T-helper 1 cell treated with Interleukin-12 subunit alpha and Interleukin-12 subunit beta and Interleukin-4 antibody, amounts not matched to agents 30 ng/mL and 1 ng/mL, for 36 hours (primary cell): ENCODE measurements at regions not wholly inside any gene's neighbourhood (a gene's known extent, or its start where the extent isn't known, plus 50 kb on each side); places are given as distances from the start of the nearest gene placed in this dataset.

Experiments
- intact Hi-C: fragments of 100-400 bp; cut with micrococcal nuclease; formaldehyde crosslinking; loops from one replicate; pipeline ENCODE4 v1.15.1; 2024

DNA sequence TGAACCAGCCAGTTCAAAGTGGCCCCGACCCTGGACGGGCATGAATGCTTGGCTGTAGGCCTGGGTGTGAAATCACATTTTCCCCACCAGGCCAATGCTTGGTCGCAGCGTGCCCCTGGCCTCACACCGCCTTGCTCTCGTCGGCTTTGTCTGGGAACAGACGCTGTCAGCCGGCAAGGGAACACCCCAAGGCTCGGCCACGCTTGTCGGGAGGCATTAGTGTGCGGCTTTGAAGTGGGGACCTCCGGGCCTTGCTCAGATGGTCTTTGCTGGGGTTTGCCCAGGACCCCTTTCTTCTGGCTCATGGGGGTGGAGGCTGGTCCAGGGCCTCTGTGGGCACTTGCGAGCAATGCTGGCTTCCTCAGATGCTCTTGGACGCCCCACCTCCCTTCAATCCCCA lies 79.1 kb downstream of the INHBB start:
- intact Hi-C loops: no loop called here

DNA sequence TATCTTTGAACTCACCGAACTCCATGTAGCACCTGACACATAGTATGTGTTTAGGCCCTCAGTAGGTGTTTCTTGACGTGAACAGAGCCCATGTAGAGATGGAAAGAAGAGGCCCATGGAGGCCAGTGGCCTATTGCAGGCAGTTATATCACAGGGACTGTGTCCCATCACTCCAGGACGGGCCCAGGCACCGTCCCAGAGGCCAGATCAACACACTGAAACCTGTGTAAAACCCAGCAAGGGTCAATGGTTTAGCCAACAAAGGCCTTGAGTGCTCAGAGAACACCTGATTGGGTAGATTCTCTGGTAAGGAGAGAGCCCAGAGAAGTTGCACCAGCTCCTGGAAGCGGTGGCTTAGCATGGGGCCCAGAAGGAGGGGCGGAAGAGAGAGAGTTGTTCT lies 82.8 kb downstream of the INHBB start:
- intact Hi-C loops: no loop called here

DNA sequence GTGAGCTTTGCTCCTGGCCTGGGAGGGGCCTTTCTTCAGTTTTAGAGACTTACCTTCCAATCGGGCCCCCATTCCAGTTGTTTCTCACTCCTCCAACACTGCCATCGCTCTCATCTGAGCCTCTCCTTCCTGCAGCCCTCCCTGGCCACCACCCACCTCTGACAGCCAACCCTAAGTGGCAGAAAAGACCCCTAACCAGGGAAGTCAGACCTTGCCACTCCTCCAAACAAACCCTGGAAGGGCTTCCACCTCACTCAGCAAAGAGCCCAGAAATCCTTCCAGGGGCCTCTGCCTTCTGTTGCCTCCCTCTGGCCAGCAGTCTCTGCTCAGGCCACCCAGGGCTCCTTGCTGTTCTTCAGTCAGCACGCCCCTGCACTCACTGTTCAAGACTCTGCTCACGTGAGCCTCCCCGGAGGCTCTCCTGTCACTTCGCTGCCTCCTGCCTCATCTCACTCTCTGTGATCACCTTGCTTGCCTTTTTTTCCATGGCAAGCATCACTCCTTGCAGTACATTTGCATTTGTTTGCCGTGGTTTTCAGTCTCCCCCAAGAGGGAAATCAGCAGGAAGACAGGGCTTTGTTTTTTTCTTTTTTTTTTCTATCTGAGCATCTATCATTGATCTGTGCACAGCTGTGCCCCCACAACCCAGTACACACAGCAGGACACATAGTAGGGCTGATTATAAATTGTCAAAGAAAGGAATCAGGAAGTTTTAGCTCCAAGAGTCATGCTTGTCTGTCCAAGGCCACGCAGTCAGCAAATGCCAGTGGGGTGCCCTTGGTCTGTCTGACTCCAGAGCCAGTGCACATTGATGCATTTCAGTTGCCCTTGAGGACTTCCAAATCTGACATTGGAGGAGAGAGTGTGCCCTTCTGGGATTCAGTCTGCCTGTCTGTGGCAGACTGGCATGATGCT lies 83.9 kb downstream of the INHBB start:
- intact Hi-C loops: no loop called here

DNA sequence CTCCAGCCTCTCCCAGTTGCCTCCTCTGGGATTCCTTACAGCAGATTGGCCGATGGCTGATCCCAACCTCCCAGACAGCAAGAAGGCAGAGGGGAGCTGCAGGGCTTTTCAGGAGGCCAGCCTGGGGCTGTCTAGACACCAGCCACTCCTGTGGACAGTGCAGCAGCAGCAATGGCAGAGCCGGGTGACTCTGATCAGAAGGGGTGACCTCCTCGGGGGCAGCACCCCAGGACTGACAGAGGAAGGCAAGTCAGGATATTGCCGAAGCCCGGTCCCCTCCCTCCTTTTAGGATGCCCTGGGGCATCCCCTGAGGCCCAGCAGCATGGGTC lies 84.5 kb downstream of the INHBB start:
- intact Hi-C loops: no loop called here

DNA sequence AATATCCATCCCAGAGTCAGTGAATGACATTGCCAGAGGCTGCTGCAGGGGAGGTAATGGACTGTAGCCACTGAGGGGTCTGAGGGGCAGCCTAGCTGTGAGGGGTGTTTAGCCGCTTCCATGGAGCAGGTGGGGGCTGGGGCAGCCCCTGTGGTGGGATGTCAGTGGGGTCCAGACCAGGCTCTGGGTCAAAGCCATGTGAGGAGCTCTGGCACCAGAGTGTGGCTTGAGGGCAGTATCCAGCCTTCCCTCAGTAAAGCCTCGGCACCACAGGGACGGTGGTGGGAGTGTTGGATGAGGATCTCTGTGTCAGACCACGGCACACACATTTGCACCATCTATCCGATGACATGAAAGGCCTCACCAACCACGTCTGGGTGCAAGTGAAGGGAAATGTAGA lies 85.0 kb downstream of the INHBB start:
- intact Hi-C loops: no loop called here

DNA sequence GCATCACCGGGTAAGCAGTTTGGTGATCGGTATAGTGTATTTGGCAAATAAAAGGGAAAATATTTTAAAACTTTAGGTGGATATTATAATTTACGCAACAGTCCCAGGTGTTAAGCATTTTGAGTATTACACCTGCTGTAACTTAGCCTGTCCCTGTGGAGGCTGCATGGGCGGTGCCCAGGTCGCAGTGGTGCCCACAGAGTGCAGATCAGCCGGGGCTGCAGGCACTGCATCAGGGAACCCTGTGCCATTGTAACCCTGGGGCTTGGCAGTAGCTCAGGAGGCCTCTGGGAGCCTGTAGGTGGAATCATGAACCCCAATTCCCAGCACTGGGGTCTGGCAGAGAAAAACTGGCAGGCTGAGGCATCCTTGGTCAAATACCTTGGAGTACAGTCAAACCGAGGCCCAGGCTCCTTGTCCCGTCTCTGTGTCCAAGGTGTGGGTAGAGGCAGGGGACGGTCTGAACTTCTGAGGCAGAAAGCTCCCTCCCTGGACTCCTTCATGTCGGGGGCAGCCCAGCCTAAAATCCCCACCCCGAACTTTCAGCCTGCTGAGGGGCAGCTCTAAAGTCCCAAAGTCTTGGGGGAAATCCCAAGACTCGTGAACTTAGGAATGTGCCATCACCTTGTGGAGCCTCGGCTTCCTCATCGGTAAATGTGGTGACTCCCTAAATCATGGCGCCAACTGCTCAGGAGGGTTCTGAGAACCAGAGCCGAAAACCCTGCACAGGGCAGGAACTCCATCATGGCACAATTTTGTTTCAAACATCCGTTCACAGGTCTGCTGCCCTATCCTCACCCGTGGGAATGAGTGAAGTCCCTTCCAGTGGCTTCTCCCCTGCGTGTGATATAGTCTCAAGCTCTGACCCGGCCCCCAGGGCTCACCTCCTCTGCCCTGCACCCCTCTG lies 85.7 kb downstream of the INHBB start:
- intact Hi-C loops: no loop called here

DNA sequence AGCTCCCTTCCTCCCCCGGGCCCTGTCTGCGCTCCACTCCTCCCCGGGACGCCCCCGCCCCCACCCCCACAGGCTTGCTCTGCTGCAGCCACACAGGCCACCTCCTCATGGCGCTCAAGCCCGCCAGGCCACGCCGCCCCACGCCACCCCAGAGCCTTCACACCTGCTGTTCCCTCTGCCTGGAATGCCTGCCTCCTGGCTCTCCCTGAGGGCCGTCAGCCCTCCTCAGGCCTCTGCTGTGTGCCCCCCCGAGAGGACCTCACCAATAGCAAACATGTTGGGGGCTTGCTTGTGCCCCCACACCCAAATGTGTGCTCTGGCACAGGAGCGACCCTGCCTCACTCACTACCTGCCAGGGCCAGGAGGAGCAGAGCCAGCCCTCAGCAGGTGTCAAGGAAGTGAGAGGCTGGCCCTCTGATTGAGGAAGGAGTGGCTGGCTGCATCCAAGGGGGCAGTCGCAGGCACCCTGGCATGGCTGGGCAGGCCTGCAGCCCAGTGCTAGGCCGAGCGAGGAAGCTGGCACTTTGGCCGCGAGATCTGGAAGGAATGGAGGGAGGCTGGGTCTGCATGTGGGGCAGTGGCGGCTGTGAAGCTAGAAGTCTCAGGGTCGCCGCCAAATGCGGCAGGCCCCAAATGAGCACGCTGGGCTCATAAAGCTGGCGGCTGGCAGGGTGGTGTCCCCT lies 86.5 kb downstream of the INHBB start:
- intact Hi-C loops: no loop called here

DNA sequence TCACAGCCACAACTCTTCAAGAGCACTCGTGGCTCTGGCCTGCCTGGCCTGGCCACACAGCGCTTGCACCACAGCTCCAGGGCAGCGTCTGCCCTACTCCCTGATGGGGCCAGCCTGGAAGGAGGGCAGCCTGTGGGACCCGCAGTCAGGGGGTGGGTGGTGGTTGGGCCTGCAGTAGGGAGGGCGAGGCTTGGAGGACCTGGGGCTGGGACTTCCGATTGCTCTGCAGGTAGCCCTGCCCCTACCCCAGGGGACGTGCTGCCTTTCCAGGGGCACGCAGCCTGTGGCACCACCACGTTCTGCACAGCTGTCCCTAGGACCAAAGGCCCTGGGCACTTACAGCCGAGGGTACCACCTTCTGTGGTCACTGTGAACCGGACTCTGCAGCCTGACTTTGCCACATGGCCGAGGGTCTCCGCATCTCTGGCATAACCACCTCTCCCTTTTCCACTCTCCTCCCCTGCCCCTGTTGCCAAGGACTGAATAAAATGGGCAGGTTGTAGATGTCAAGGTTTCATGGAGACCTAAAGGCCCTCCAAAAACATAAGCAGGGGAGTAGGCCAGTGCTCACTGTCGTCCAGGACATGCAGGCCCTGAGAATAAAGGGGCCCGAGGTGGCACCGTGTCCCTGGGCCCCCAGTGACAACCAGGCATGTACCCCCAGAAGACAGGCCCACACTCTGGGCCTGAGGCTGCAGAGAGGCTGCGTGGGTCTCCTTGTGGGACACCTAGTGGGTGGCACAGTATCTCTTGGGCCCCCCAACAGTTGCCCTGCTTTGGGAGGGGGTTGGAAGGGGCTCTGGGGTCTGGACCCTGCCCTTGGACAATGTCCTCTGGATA lies 87.3 kb downstream of the INHBB start:
- intact Hi-C loops: no loop called here

DNA sequence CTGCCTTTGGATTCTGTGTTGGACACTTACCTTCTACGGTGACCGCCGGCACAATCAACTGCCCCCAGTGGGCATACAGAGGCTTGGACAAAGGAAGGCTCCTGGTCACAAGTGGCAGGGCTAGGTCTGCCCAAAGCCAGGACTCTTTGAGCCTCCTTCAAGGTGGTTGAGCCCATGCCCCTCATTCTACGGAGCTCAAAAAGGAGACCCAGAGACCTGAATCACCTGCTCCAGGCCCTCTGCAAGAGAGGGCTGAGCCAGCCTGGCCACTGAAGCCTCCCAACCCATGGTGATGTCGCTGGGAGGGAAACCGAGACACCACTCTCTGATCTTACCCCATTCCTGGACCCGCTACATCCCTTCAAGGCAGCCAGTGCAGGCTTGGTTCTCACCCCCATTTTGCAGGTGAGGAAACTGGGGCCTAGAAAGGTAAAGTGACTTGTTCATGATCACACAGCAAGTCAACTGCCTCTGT lies 87.9 kb downstream of the INHBB start:
- intact Hi-C loops: no loop called here

DNA sequence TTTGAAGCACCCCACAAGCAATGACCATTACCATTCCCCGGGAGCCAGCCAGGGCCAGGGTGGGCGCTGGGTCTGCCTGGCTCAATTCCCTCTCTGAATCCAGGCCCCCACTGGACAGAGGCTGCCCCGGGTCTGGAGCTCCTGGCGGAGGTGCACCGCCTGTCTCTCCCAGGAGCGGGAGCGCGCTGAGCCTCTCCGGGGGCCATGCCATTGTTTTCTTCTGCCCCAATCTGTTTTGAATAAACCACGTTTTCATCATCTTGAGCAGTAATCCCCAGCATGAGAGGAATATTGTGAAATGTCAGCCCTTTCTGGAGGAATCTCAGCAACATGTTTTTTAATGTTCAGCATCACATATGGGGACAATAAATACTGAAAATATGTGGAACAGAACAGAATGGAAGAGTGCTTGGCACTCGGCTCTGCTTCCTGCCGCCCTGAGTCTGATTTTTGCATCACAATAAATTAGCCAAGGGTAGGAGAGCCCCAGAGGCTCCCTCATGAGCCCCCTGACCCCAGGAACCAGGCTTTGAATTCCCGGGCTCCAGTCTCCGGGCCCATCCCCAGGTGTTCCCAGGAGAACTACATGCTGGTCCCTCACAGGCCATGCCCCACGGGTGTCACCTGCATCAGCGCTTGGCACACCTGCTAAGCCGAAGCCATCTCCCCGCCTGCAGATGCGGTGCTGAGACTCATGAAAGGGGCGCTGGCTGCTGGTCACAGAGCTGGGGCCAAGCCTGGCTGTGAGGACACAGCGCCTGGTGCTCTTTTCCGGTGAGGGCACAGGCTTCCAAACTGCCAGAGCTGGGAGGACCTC lies 88.8 kb downstream of the INHBB start:
- intact Hi-C loops: no loop called here

DNA sequence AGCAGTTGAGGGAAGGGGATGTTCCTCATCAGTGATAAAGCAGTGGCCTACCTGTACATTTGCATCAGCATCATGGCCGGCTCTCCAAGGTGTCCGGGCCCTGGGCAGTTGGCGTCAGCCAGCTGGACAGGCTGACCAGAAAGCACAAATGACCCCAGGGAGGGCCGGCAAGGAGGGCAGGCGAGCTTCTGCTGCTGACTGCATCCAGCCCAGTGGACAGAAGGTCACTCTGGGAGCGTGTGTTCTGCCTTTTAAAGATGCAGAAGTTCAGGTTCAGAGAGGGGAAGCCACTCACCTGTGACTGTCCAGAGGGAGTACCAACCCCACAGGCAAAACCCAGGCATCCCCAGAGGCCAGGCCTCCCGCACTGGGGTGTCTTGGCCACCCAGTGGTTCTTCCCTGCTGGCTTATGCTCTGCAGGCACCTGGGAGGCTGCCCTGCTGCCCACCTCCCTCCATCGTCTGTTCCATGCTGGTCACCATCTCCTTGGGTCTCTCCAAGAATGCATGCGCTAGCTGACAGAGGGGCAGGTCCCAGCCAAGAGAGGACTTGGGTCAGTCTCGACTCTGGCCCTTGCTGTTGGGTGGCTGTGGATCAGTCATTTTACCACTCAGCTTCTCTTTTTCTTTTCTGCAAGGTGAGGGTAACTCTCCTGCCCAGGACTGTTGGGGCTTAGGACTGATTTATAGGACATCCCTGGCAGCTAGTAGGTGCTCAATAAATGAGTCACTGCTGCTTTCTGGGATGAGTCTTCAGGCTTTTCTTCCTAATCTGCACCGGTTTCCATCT lies 89.9 kb downstream of the INHBB start:
- intact Hi-C loops: no loop called here

DNA sequence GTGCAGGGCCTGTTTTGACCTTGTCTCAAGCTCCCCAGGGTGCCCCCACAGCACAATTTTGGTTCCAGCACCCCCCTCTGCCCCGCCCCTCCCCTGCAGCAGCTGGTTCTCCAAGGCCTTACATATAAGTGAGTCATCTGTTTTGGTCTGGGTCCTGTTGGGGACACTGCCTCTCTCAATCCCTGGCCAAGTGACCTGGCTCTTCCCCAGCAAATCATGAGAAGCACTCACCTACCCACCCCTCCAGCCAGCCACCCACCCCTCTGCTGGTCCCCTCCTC lies 90.5 kb downstream of the INHBB start:
- intact Hi-C loops: no loop called here

DNA sequence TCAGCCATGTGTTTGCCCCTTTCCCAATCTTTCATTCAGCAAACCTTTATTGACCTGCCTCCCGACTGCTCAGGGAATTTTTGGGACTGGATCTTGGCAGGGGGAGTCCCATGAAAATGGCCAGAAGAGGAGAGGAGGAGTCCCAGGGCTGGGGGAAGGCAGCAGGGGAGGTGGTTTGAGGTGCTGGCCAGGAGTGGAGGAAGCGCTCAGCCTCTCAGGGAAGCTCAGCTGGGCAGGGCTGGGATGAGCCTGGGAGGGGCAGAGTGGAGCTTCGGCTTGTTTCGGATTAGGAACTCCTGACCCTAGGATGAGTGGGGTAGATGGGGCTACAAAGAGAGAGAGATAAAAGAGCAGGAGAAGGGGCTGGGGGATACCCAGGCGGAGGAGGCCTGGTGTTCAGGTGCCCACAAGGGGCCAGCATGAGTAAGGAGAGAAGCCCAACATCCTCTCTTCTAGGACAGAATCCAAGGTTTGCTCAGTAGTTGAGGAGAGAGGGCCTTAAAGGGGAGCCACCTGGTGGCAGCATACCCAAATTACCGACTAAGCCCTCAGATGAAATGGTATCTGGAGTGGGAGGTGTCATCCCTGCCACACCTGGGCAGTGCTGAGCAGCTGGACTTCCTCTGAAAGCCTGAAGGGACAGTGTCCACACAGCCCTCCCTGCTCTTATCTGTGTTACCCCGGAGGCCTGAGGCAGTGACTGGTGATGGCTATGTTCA lies 91.1 kb downstream of the INHBB start:
- intact Hi-C loops: loop anchor here (1.0 kb wide), 2 partner anchors 94 to 124 kb away; no protein-coding TSS in a partner anchor

DNA sequence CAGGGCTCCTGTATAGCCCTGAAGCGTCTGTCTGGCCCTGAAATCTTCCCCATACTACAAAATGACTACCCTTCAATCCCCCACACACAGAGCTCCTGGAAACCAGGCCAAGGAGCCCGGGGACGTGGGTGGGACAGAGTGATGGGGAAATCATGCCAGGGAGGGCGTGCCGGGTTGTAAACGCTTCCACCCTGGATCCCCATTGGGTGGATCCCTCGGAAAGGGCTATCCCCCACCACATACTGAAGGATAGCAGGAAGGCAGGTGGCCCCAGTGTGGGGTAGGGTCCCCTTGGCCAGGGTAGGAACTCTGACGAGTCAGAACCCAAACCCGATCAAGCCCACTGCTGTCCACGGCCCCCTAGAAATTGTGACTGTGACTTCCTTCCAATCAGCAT lies 91.7 kb downstream of the INHBB start:
- intact Hi-C loops: loop anchor here (1.0 kb wide), 2 partner anchors 94 to 124 kb away; no protein-coding TSS in a partner anchor

DNA sequence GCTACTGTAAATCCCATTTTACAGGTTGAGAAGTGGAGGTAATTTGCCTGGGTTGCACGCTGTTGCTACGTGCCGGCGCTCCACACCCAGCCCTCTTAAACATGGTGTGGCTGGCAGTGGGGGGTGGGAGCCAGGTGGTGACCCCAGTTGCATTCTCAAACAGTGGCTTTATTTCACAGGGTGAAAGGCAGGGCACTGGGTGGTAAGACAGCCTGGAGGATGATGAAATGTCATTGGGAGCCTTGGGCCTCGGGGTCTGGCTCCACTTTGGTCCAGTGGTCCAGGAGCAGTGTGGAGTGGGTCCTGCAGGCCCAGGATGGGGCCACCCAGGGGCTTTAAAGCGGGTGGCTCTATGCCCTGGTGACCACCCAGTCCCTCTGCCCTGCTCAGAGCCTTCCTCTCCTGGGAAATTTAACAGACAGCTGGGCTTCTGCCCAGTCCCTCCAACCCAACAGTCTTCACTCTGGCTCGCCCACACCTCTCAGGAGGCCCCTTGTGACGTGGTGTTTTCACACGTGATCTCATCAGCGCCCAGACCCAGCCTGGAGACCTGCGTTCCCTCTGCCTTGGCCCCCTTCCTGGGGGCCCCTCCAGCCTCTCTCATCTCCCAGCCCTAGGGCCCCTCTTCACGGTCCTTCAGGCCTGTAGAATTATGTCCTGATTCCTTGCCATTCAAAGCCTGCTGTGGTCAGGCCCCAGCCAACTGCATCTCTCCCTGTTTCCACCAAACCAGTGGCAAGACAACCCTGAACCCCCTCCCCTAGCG lies 92.5 kb downstream of the INHBB start:
- intact Hi-C loops: no loop called here

DNA sequence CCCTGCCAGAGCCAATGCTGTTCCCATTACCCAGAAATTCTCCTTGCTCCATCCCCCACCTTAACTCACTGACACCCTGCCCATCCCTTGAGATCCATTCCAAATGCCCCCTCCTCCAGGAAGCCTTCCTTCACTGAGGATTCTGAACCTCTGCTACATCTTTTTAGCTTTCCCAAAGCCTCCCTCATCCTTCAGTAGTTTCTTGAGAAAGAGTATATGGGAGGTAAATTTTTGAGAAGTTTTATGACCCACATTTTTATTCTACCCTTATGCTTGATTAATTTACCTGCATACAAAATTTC lies 93.1 kb downstream of the INHBB start:
- intact Hi-C loops: no loop called here

DNA sequence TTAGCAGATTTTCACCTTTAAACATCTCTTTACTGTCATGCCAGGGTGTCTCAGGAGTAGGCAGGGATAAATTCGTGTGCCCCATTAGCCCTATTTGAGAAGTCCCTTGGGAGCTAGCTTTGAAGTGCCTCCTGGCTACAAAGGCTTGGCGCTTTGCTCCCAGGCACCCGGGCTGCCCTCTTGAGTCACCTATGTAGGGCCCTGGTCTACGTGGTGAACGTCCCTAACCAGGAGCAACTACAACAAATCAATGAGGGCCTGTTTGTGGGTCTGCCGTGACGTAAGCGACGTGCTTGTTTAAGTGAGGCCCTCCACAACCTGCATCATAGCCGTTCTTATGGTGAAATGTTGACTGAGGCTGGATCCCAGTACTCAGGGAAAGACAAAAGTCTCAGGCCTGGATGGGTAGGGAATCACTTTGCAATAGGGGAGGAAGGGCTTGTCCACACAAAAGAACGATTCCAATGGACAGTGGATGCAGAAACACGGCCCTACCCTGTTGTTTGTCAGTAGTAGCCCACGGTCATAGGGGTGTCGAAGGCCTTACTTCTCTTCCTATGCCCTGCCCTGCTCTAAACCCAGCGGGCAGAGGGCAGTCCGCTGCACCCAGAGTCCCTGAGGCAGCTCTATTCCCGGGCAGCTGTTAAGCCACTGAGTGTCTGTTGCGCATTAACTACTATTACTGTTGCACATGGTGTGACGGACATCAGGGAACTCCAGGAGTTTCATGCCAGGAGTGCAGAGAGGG lies 93.9 kb downstream of the INHBB start:
- intact Hi-C loops: no loop called here
